Loucy (cell line): ENCODE measurements at regions not wholly inside any gene's neighbourhood (a gene's known extent, or its start where the extent isn't known, plus 50 kb on each side); places are given as distances from the start of the nearest gene placed in this dataset.

ENCODE experiments used
- H2AFZ ChIP-seq: fragments of 200-600 bp; sonication (generic); 2 replicates; pipeline ENCODE4 v1.6.0; 2016; ENCODE audit warnings: antibody characterized with exemption, mild to moderate bottlenecking, low read length, moderate library complexity
- H3F3A ChIP-seq: fragments of 200-600 bp; 2 replicates; pipeline ENCODE4 v1.6.0; 2016; ENCODE audit warnings: antibody characterized with exemption, low read depth, mild to moderate bottlenecking
- H3K27me3 ChIP-seq: fragments of 200-600 bp; sonication (generic); 2 replicates; pipeline ENCODE4 v1.6.1; 2014; ENCODE audit warnings: low read length, mild to moderate bottlenecking; ENCODE audit not compliant: insufficient read depth, poor library complexity, severe bottlenecking
- H3K36me3 ChIP-seq: fragments of 200-600 bp; sonication (generic); 2 replicates; pipeline ENCODE4 v1.6.1; 2016; ENCODE audit warnings: low read length; ENCODE audit not compliant: insufficient read depth
- H3K4me1 ChIP-seq: fragments of 200-600 bp; sonication (generic); 2 replicates; pipeline ENCODE4 v1.5.1; 2014; ENCODE audit warnings: low read length, mild to moderate bottlenecking; ENCODE audit not compliant: insufficient read depth, poor library complexity, severe bottlenecking
- H3K4me2 ChIP-seq: fragments of 200-600 bp; sonication (generic); 2 replicates; pipeline ENCODE4 v1.6.0; 2014; ENCODE audit warnings: antibody characterized with exemption, low read length, low read depth, mild to moderate bottlenecking; ENCODE audit not compliant: poor library complexity, severe bottlenecking
- H3K4me3 ChIP-seq: fragments of 200-600 bp; sonication (generic); 2 replicates; pipeline ENCODE4 v1.5.1; 2014; ENCODE audit warnings: low read length, mild to moderate bottlenecking, mixed read lengths; ENCODE audit not compliant: poor library complexity, severe bottlenecking
- H3K79me2 ChIP-seq: fragments of 200-600 bp; sonication (generic); 2 replicates; pipeline ENCODE4 v1.6.1; 2014; ENCODE audit warnings: low read length; ENCODE audit not compliant: insufficient read depth
- H3K9ac ChIP-seq: fragments of 200-600 bp; sonication (generic); 2 replicates; pipeline ENCODE4 v1.6.0; 2014; ENCODE audit warnings: mild to moderate bottlenecking, low read depth, low read length, moderate library complexity; ENCODE audit not compliant: poor library complexity, severe bottlenecking
- H3K9me2 ChIP-seq: fragments of 200-600 bp; sonication (generic); replicated peaks from 2 replicates; pipeline ENCODE4 v1.6.1; 2016; ENCODE audit warnings: low read depth, low read length, mixed read lengths
- H3K9me3 ChIP-seq: fragments of 200-600 bp; sonication (generic); 2 replicates; pipeline ENCODE4 v1.6.1; 2014; ENCODE audit warnings: mild to moderate bottlenecking, antibody characterized with exemption, low read length, low read depth; ENCODE audit not compliant: insufficient read depth
- H4K20me1 ChIP-seq: fragments of 200-600 bp; sonication (generic); 2 replicates; pipeline ENCODE4 v1.6.0; 2014; ENCODE audit warnings: antibody characterized with exemption, low read length, mild to moderate bottlenecking; ENCODE audit not compliant: insufficient read depth, poor library complexity, severe bottlenecking
- EZH2phosphoT487 ChIP-seq: fragments of 200-600 bp; IDR thresholded peaks from 2 replicates; pipeline ENCODE4 v1.6.1; 2018; ENCODE audit warnings: antibody characterized with exemption, mild to moderate bottlenecking, moderate library complexity, borderline replicate concordance
- TF ChIP-seq, protein P1 (sequence below): fragments of 200-600 bp; sonication (generic); conservative IDR thresholded peaks from 2 replicates; pipeline ENCODE4 v1.5.1; 2014; ENCODE audit warnings: mild to moderate bottlenecking, antibody characterized with exemption, low read length

DNA sequence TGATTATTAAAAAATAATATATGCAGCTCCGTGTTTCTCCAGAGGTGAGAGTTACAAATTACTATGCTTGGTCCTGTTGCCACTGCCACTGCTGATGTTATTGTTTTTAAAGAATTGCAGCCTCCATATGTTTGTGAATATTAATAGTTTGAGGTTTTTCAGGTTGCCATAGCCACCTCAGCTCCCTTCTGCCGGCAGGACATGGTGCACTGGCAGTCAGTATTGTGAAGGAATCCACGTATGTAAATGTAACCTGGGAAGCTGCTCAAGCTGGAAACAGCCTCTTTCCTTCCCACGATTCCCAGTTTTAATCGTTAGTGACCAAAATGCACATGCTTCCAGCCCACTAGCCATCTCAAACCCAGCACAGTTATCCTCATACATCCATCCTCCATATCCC is 184.4 kb upstream of the CCNG1 start:
- Histone ChIP-seq H2AFZ (no peak overlapping the region), H4K20me1 (no peaks in the 10 kb centered on the region), H3F3A (no peaks in the 10 kb centered on the region), H3K36me3 (no peaks in the 10 kb centered on the region), H3K9me3 (no peaks in the 10 kb centered on the region), H3K27me3 (no peaks in the 10 kb centered on the region), H3K4me3 (no peak overlapping the region), H3K79me2 (no peaks in the 10 kb centered on the region), H3K4me1 (no peaks in the 10 kb centered on the region), H3K9me2 (no peaks in the 10 kb centered on the region), H3K4me2 (no peak overlapping the region), H3K9ac (no peak overlapping the region)
- TF ChIP-seq, protein P1, sequence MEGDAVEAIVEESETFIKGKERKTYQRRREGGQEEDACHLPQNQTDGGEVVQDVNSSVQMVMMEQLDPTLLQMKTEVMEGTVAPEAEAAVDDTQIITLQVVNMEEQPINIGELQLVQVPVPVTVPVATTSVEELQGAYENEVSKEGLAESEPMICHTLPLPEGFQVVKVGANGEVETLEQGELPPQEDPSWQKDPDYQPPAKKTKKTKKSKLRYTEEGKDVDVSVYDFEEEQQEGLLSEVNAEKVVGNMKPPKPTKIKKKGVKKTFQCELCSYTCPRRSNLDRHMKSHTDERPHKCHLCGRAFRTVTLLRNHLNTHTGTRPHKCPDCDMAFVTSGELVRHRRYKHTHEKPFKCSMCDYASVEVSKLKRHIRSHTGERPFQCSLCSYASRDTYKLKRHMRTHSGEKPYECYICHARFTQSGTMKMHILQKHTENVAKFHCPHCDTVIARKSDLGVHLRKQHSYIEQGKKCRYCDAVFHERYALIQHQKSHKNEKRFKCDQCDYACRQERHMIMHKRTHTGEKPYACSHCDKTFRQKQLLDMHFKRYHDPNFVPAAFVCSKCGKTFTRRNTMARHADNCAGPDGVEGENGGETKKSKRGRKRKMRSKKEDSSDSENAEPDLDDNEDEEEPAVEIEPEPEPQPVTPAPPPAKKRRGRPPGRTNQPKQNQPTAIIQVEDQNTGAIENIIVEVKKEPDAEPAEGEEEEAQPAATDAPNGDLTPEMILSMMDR = no peak
- TF ChIP-seq EZH2phosphoT487 = no peak

DNA sequence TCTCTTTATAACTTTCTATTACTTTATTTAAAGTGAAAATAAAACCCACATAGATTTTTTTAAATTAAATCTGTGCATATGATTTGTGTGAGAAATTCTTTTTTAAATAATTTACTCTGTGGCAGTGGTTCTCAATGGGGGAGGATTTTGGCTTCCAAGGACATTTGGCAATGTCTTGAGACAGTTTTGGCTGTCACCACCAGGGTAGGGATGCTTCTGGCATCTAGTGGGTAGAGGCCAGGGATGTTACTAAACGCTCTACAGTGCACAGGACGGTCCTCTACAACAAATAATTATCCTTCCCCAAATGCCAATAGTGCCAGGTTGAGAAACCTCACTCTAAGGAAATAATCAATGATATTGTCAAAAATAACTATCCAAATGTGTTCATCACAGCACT is 177.9 kb upstream of the CCNG1 start:
- Histone ChIP-seq H3K27me3 (no peaks in the 10 kb centered on the region), H3K9me2 (no peaks in the 10 kb centered on the region), H3K4me2 (no peak overlapping the region), H2AFZ (no peak overlapping the region), H3K79me2 (no peaks in the 10 kb centered on the region), H3K9ac (no peak overlapping the region), H3K36me3 (no peaks in the 10 kb centered on the region), H3K4me1 (no peaks in the 10 kb centered on the region), H3F3A (no peaks in the 10 kb centered on the region), H4K20me1 (no peaks in the 10 kb centered on the region), H3K4me3 (no peak overlapping the region), H3K9me3 (no peaks in the 10 kb centered on the region)
- no peak for TF ChIP-seq EZH2phosphoT487
- TF ChIP-seq, protein P1 = no peak

DNA sequence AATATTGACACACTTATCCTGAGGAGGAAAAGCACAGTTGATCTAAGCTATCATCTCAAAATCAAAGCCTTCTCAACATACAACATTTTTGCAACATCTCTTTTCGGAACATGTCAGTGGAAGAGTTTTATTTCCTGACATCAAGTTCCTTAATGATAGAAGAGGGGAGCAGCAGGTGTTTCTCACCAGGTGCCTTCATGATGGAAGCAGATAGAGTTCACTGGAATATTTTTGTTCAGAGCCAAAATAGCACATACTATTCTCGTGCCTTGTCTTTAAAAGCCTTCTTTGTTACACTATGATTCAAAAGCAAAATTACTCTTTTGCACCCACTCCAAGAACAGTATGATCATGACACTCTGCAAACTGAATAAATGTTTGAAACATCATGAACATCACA is 176.9 kb upstream of the CCNG1 start:
- no peaks in the 10 kb centered on the region for H3K9me3 ChIP-seq
- H3K79me2 ChIP-seq = no peaks in the 10 kb centered on the region
- no peaks in the 10 kb centered on the region for H3K27me3 ChIP-seq
- no peak overlapping the region for H3K9ac ChIP-seq
- no peaks in the 10 kb centered on the region for H4K20me1 ChIP-seq
- no peaks in the 10 kb centered on the region for H3K4me1 ChIP-seq
- TF ChIP-seq, protein P1 = no peak
- TF ChIP-seq EZH2phosphoT487 = no peak
- no peaks in the 10 kb centered on the region for H3K9me2 ChIP-seq
- no peaks in the 10 kb centered on the region for H3F3A ChIP-seq
- H3K36me3 ChIP-seq = no peaks in the 10 kb centered on the region
- H3K4me2 ChIP-seq = no peak overlapping the region
- H2AFZ ChIP-seq = no peak overlapping the region
- no peak overlapping the region for H3K4me3 ChIP-seq
